Colon (tissue), 2 donors: ENCODE measurements at regions not wholly inside any gene's neighbourhood (a gene's known extent, or its start where the extent isn't known, plus 50 kb on each side); places are given as distances from the start of the nearest gene placed in this dataset.
"Not testable (repeated sequence)": the region's sequence is repeated elsewhere in the genome, so short reads cannot be mapped to it uniquely, and the experiment has no call there.

Experiments
- FAIRE-seq: peaks from 2 replicates; lab custom pipeline; 2012; peaks lifted over from hg19 to GRCh38; lab: Jason Lieb, UNC
- donor health status: control.
- donor health status: control.

- no peak for FAIRE-seq
Observed at GRCh38 chr1:95615421-95615820, 381.4 kb downstream of the RWDD3 start.

- no peak for FAIRE-seq
Observed at GRCh38 chr1:95620076-95620475, 386.1 kb downstream of the RWDD3 start.

GRCh38 chr1:95622609-95623008 is 388.6 kb downstream of the RWDD3 start:
- no peak for FAIRE-seq

- FAIRE-seq, result no peak
Observed at GRCh38 chr1:95625224-95625623, 391.2 kb downstream of the RWDD3 start.

GRCh38 chr1:95627244-95627643 is 393.2 kb downstream of the RWDD3 start:
- no peak for FAIRE-seq

DNA sequence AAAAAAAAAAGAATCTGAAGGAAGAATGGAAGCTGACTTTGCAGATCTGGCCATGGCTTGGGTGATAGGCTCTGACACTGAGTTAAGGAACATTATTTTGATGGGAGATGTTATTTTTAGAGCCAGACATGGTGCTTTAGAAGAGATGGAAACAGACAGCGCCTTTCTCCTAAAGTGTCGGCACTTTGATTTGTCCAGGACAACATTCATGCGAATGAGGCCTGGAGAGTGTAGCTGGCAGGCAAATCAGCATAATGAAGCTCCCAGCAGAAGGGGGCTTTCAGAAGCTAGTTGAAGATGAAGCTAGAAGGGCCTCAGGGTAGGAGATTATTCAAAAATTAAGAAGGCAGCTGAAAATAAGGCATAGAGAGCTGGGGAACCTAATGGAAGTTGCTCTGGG is 397.7 kb downstream of the RWDD3 start:
- FAIRE-seq, result no peak

- no peak for FAIRE-seq
Observed at GRCh38 chr1:95635811-95636210, 401.8 kb downstream of the RWDD3 start.

- no peak for FAIRE-seq
Observed at GRCh38 chr1:95636897-95637296, 402.9 kb downstream of the RWDD3 start.

GRCh38 chr1:95640746-95641145 is 406.7 kb downstream of the RWDD3 start:
- no peak for FAIRE-seq

- FAIRE-seq, result no peak
Observed at GRCh38 chr1:95641386-95641785, 407.4 kb downstream of the RWDD3 start.

- no peak for FAIRE-seq
Observed at GRCh38 chr1:95642035-95642434, 408.0 kb downstream of the RWDD3 start.

DNA sequence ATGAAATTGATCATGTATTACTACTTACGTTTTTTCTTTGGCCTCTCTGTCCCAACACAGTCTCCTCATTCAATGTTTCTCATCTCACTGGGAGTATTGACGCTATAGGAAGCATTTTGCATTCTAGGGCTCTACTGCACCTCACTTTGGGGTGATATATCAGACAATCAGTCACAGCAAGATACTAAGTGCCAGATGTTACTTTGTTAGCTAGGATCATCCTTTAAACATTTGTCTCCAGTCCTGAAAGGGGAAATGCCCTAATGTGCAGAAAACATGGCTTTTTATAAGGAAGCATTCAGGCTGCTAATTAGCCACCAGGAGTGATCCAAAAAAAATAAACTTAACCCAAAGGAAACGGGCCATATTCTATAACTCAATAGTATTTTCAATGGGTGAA is 409.1 kb downstream of the RWDD3 start:
- no peak for FAIRE-seq

- FAIRE-seq, result not testable (repeated sequence)
Observed at GRCh38 chr1:95645126-95645525, 411.1 kb downstream of the RWDD3 start.

GRCh38 chr1:95650631-95651030 is 416.6 kb downstream of the RWDD3 start:
- no peak for FAIRE-seq

DNA sequence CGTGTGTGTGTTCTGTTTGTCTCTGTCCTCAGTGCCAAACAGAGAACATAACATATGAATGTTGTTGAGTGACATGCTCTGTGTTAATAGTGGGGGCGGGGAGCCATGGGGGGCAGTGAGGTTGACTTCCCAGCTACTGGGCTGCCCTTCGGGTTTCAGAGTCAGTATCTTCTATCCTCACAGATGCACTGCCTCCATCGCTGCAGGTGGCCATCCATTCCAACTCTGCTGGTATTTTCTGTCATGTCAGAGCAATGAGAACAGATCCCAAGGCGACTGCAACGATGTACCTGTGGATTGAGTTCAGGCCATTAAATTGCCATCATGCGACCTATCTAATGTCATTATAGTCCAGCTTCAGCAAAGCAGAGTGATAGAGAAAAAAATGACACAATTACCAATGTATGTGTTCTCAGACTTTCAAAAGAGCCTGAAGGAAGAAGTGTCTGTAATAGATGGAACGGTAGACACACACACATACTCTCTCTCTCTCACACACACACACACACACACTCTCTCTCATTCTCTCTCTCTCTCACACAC is 418.5 kb downstream of the RWDD3 start:
- no peak for FAIRE-seq

- no peak for FAIRE-seq
Observed at GRCh38 chr1:95653618-95654017, 419.6 kb downstream of the RWDD3 start.

DNA sequence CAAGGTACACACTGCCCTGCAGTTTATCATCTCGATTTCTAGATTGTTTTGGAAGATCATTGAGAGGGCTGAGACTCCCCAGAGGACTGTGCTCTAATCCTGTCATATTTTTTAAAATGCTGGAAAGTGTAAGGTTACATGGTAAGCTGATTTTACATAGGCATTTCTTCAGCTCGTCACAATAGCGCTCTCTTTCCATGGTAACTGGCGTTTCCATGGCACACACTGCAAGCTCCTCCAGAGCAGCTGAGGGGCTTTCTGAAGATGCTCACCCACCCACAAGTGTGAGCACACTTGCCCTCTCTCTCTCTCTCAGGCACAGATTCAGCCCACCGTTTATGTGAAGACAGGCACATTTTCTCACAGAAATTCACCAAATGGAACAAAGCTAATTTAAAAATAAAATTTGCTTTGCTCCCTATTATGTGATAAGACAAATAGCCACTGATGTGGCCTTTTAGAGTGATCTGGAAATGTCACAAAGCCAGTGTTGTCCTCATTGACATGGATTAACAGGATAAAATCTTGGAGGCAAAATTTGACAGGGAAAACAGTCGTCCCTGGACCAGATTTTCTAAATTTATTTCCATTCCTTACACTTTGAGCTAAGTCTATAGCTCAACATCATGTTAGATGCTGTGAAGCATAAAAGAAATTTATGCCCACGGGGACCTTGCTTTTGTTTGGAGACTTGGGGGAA is 421.5 kb downstream of the RWDD3 start:
- FAIRE-seq, result no peak

DNA sequence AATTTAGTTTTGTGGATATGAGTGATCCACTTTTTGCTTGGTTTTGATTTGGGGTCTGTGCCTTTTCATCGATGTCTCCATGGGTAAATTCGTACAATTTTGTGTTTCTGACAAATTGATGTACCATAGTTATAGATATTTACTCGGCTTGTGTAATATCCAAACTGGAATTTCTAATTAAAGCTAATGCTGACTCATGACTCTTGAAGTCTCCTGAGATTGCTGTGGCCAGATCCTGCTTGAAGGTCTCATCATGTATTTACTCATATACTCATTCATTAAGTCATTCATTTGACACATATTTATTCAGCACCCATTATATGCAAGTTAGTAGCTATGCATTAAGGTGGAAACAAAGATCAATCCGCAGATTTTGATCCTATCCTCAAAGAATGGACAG is 423.2 kb downstream of the RWDD3 start:
- FAIRE-seq, result no peak

DNA sequence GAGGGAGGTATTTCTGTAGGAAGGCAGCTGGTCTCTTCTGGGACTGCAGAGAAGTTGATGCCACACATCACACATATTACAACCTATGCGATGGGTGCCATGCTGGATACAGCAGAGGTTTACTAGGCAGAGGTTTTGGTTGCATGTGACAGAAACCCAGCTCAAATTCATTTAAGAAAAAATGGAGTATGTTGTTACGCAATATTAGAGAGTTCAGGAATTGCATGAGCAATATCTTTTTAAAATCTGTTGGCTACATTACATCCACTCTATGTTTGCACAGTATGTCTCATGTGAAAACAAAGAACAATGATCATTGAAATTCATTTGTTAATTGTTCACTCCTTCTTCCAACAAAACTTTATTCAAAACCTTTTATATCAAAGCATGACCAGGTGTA is 425.2 kb downstream of the RWDD3 start:
- FAIRE-seq, result no peak

DNA sequence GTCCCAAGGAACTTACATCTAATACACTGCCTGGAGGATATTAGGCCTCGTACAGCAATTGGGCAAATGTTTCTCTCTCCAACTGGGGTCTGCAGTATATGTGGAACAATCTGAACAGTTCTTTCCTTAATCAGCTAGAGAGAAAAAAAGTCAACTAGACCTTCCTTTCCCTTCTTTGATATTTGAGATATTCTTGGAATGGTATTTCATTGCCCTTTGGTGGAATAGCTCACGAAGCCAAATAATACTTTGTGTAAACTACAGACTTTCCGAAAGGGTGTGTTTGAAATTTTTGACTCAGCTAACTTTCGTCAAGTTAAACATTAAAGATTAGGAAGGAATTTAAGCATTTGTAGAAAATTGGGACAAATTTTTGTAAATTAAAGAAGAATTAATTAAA is 425.6 kb downstream of the RWDD3 start:
- FAIRE-seq, result no peak

DNA sequence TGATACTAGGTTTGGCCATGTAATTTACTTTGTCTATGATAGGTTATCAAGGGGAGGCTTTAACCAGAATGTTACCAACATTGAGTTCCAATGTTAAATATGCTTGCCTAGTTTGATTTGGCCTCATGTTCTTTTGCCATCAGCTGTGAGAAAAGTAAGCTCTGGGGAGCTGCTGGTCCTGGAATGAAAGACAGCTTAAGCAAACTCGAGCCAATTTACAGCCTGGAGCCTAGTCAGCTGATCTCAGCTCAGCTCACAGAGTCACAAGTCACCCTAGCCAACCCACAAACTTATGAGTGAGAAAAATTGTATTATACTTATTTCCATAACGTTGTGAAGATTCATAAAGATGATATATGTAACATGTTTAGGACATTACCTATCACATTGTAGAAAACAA is 426.7 kb downstream of the RWDD3 start:
- no peak for FAIRE-seq

GRCh38 chr1:95663530-95663929 is 429.5 kb downstream of the RWDD3 start:
- FAIRE-seq, result not testable (repeated sequence)

- FAIRE-seq, result no peak
Observed at GRCh38 chr1:95668165-95668564, 434.2 kb downstream of the RWDD3 start.

GRCh38 chr1:95669638-95670037 is 435.6 kb downstream of the RWDD3 start:
- FAIRE-seq, result not testable (repeated sequence)
